Activated CD8-positive, alpha-beta memory T cell treated with anti-CD3 and anti-CD28 coated beads for 48 hours (primary cell): ENCODE measurements at regions not wholly inside any gene's neighbourhood (a gene's known extent, or its start where the extent isn't known, plus 50 kb on each side); places are given as distances from the start of the nearest gene placed in this dataset.

Experiments used
- DNase-seq, 3 experiments: peaks; one replicate each; pipeline ENCODE4 v3.0.0-alpha.2; 2020; ENCODE audit warnings: low read depth in 2 of 3, low spot score in 2 of 3

DNA sequence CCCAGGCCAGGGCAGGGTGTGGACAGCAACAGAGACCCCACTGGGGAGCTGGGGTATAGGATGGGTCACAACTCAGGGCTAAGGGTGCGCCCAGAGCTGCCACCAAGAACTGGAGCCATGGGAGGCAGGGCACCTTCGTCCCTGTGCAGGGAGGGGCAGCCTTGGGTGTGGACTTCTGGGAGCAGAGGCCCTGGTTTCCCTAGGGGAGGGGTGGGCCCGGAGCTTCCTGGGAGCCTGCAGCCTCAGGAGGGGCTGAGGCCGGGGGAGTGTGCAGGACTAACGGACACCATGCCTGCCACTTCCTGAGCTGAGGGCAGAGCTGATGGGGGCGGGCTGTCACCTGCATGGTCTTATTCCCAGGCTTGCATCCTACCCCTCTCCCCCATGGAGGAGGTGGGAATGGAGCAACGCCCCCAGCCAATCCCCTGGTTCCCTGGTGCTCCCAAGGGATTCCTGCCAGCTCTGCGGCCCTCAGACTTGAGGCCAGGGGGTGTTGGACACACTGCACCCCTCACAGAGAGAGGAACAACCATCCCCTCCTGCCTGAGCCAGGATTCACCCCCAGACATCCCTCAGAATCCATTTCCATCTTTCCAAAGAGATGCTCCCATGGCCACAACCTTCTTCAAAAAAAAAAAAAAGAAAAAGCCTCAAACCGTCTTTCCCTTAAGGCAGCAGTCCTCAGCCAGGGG lies 225.7 kb downstream of the CTTN start:
- DNase-seq, result no peak

DNA sequence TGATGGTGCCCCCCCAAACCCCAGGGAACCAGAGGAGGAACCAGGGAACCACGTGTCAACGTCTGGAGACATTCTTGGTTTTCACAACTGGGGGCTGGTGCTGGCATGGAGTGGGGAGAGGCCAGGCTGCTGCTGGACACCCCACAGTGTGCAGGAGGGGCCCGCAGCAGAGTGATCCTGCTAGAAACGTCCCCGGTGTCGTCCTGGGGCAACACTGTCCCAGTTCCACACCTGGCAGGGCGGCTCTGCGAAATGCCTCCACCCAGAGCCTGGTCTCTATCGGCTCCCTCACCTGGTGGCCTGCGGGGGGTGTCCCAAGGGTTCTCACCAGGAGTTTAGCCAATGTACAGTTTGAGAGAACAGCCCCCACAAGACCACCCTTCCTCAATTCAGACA lies 226.3 kb downstream of the CTTN start:
- no peak for DNase-seq

DNA sequence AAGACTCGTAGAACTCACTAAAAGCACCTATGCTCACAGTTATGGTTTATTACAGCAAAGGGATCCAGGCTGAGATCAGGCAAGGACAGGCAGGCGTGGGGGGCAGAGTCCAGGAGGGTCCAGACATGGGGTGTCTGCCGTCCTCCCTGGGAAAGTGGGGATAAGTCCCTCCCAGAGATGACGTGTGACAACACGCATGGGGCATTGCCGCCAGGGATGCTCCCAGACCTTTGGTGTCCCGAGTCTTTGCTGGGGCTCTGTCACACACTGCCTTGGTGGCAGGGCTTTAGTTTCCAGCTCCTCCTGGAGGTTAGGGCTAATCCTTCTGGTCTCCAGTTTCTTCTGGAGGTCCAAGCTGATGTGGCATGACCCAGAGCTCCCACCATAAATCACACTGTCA lies 226.7 kb downstream of the CTTN start:
- DNase-seq, result no peak

DNA sequence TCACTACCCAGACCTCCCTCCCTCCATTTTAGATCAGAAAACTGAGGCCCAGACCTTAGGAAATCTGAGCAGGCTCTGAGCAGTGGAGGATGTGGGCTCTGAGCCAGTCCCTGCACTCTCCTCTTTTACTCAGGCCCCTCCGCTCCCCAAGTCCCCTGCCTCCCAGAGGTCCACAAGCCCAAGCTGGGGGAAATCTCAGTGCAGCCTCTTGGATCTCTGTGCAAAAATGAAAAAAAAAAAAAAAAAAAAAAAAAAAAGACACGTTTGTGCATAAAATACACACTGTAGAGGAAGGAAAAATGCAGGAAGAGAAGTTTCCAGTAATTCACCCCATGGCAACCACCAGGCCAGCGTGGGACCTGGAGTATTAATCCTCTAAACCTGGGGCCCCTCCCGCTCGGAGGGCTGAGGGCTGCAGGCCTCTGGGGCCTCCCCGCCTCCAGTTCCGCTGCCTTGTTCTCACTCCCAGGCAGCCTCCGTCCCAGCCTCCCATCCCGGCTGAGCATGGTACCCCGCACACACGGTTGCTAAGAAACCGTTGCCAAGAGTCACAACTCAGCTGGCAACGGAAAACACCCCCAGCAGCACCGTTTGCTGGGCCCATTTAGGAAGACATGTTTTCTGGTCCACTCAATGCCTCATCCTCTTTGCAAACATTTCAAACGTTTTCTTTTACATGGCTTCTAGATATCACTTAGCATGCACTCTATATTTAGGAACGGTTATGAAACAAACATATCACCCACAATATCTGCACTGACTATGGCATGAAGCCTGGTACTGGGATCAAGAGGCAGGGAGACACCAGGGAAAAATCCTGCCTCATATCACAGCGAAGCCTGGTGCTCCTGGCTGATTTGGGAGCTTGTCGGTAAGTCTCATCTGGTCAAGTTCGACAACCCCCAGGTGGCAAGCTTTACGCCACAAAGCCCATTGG lies 227.5 kb downstream of the CTTN start:
- no peak for DNase-seq

DNA sequence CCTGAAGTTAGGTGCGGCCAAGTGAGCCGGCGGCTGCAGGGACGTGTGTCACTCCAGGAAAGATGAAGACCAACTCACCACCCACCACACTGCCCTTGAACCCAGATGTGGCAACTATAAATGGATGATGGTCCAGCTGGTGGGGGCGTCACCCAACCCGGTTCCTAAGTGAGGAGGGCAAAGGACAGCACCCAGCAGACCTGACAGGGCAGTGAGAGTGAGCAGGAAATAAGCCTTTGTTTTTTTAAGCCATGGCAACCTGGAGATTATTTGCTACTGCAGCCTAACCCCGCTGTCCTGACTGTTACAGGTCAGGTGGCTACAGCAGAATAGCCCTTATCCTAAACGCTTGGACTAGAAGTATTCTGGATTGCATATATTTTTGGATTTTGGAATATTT lies 228.9 kb downstream of the CTTN start:
- no peak for DNase-seq

DNA sequence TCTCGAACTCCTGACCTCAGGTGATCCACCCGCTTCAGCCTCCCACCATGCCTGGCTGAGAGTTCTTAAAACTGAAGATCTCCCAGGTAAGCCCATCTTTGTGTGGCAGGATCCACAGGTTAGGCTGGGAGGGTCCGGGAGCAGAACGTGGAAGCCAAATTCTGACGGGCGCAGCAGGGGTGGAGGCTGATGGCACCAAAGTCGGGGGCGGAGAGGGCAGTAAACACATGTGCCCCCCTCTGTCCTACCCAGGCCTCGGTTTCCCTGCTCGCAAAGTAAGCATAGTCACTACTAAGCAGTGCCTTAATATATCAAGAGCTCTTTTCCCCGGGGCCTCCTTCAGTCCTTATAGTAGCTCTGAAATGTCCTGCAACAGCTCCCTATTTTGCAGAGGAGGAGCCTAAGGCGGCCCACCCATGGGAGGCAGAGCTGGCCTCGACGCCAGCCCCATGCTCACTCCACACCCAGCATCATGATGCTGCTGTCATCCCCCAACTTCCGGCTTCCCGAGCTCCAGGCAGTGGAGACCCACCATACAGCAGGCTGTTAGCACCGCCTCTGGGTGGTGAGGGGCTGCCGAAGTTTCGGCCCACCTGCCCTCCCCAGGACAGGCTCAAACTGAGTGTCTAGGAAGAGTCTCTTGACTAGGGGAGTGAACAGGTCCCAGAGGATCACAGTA lies 230.0 kb downstream of the CTTN start:
- DNase-seq, result no peak

DNA sequence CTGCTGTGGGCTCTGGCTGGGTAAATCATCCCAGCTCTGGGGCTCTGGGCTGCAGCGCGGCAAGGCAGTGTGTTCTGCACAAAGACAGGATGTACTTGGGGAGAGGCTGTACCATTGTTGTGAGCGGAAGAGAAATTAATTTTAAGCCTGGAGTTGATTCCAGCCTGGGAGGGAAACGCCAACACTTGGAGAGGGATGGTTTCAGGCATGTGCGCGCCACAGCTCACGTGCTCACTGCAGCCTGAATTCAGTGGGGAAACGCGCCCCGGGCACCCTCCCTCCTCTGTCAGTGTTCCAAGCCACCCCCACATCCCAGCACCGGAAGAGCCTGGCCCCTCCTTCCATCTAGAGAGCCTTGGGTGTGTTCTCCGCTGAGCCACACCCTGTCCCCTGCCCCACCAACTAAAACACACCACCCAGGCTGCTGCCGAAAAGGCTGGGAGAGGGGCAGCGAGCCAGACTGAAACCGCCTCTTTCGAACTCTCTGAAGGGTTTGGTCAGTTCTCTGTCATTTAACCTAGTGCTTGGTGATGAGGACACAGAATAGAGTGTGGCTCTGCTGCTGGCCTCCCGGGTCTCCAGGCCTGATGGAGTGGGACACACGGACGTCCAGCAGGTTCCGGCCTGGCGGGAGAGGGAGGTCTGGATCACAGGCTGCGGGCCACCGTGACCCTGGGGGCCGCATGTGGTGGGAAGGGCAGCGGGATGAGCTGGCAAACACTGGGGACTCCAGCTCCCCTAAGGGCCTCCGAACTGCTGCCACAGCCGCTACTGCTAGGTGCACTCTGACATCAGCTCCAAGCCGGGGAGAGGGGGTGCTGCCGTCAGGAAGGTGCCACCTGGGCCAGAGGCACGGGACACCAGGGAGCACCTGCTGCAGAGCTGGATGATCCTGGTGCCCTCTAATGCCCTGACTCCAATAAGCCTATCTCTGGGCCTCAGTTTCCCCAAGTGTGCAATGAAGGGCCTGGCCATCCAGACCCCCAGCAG lies 230.8 kb downstream of the CTTN start:
- DNase-seq, result no peak

DNA sequence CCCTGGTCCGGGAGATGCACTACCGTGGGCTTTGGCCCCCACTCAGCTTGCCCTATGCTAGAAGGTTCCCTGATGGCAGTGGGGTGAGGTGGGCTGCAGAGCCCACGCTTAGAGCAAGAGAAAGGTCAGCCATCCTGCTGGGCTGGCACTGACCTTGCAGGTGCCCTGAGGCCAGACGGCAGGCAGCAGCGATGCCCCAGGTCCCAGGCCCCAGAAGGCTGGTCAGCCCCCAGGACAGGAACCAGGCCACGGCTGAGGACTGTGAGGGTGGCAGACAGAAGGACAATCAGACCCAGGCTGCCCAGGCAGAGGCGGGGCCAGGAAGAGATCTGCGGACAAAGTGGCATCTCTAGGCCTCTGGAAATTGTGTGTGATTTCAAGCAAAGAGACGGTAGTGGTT lies 231.7 kb downstream of the CTTN start:
- DNase-seq, result no peak

DNA sequence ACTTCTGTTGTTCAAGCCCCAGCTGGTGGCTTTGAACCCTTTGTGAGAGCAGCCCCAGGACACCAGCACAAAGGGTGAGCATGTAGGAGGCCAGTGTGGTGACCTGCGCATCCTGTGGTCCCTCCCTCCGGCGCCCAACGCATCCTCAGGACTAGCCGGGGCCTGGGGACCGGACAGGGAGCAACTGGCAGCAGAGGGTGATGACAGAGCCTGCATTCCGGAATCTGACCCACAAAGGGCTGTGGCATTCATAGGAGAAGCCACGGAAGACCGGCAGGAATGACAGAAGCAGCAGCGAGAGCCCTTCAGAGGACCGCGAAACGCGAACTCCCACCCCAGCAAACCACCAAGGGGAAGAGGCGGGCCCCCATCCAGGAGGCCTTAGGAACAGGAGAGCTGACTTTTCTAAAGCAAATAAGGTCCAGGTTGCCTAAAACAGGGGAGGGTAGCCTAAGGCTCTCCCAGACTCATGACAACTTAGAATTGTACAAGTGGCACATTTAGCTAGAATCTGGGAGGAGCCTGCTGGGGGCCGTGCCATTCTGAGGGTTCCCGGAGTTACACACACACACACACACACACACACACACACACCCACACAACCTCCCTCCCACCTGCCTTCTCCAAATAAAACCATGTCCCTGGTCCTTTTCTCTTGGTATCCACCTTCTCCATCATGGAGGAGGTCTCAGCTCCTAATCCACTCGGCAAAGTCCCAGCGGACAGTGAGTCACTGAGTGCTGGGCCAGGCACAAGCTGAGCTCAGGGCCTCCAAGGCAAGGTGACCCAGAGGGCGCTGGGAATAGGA lies 232.7 kb downstream of the CTTN start:
- DNase-seq, result no peak

DNA sequence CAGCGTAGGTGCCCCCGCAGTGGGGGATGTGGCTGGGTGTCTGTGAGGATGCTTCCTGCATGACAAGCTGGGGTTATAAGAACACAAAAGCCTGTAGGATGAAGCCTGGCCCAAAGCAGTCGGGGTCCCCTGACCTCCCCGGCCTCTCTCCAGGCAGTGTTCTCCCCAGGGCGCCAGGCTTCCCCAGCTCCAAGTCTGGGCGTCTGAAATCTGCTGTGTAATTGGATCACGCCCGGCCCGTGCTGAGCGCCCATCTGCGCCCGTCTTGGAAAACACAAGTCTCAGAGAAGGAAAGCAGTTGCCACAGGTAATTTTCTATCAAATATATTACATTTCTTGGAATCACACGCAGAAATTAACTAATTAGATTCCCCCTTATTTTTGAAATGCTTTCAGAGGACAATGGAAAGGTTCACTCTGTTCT lies 233.3 kb downstream of the CTTN start:
- no peak for DNase-seq

DNA sequence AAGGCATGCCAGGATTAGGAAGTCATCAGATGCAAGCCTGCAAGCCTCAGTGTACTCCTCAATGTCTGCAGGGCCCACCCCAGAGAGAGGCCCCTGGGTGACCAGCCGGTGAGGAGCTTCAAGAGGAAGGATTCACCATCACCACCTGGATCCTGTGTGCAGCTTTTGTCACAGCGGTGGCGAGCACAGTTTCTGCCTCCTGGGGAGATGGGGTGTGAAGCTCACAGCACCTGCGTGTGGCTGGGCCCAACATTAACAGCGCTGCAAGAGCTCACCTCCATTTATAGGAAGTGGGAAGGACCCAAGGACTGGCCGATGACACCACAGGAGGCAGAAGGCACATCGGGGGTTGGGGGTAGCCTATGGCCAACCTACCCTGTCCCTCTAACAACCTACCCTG lies 235.3 kb downstream of the CTTN start:
- DNase-seq, result no peak

DNA sequence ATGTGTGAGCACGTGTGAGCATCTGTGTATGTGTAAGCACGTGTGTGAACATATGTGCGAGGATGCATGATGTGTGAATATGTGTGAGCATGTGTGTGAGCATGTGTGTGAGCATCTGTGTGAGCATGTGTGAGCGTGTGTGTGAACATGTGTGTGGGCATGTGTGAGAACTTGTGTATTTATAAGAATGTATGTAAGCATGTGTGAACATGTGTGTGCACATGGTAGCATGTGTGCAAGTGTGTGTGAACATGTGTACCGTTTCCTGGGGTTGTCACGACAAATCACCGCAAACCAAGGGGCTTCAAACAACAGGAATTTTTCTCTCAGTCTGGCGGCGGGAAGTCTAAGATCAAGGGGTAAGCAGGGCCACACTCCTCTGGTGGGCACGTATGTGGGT lies 238.3 kb downstream of the CTTN start:
- DNase-seq, result no peak

DNA sequence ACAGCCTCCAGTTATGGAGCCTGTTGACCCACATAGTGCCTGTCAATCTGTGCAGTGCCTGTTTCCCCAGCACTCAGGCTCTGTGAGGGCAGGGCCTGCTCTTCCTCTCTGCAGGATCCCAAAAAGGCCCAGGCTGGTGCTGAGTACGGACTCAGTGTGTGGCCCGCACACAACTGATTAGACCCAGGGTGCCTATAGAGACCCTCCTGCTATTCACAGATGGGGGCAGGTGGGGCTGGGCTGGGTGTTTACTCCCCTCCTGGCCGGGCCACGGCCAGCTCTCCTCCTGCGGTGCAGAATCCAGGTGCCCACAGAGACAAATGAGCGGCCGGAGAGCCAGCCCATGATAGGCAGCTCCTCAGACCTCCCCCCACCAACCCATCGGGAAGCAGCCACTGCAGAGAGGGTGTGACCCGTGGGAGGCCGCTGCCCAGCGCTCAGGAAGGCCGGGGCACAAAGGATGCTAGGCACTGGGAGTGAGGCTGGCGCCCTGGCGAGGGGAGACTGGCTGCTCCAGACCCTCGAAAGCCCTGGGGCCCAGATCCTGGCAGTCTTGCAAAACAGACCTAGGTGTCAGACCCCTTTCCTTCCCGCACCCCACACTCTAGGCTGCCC lies 239.0 kb downstream of the CTTN start:
- DNase-seq, result no peak

DNA sequence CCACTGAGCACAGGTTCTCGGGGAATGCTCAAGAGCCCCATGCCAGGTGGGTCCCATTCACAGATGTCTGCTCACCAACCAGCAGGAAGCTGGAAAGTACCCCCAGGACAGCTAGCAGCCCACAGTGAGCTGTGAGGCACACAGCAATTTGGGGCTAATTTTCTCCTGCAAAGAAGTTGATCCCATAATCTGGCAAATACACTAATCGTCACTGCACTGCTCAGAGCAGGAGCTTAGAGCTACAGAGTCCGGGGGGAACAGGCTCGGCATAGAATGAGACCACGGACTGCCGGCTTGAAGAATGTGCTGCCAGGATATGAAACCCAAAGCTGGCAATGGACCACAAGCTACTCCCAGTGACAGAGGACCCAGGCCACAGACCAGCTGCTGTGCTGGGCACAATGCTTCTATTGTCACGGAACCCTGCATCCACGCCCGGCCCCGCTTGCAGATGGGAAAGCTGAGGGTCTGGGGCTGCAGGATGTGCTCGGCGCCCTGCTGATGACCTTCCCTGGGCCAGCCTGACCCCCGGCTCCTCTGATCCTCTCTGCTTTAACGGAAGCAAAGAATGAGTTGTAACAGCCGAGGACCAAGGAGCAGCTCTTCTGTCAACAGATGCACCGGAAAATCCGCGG lies 239.7 kb downstream of the CTTN start:
- DNase-seq, result no peak

DNA sequence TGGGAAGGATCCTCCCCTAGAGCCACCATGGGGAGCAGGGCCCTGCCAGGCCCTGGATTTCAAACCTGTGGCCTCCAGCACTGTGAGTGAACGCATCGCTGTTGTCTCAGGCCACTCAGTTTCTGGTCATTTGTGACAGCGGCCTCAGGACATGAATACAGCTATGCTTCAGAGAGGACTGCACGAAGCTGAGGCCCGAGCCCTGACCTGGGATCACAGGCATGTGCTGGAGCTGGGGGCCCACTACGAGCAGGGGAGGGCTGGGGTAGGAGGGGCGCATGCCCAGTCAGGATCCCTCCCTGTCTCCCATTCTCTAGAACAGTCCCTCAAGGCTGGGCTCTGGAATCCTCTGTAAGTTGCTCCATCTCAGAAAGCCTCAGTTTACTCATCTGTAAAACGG lies 242.1 kb downstream of the CTTN start:
- no peak for DNase-seq

DNA sequence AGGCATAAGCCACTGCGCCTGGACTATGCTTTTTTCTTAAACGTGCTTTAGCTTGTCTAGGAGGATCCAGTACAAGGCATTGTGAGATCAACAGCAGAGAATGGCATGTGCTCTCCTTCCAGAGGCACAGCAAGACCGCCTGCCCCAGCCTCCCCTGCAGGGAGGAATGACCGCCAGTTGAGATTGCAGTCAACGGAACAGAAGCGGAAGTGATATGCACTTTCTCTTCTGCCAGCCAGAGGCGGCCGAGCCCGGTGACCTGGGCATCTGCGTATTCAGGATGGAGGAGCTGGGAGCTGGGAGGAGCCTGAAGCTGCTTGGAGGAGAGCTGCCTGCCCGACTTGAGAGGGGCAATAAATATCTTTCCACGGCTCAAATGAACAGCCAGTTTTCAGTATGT lies 243.0 kb downstream of the CTTN start:
- no peak for DNase-seq

DNA sequence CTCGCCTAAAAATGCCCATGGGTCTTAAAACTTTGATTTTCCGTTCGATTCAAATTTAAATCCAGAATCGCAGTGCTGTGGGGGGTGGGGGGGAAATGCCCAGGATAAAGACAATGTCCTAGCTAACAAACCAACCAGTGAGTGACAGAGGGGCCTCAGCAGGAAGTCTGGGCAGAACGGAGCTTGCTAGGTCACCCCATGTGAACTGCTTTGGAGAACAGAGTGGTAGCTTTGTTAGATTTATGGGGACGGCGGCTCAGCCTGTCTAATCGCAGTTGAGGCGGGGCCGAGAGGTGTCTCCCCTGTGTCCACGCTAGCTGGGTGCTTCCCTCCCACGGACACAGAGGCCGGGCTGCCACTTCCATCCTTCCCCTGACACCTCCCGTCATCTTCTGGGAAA lies 243.9 kb downstream of the CTTN start:
- DNase-seq, result no peak

DNA sequence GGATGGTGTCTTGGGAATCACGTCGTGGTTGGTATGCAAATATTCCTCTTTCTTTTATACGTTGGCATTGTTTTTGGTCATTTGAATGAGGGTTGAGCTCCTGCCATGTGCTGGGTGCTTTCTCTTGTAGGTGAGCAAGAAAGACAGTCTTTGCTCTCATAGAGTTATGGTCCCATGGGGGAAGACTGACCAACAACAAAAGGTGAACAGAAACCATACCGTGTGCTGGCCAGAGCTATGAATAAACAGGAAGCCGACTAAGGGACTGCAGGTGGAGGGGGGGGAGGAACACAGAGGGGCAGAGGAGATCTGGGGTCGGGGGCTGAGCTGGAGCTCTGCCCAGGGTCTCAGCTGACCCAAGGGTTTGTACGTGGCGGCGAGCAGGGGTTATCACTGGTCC lies 245.3 kb downstream of the CTTN start:
- DNase-seq, result no peak
